ENCODE measurements at regions not wholly inside any gene's neighbourhood (a gene's known extent, or its start where the extent isn't known, plus 50 kb on each side); places are given as distances from the start of the nearest gene placed in this dataset.

GRCh38 chr3:76917436-76917835 lies 122.5 kb upstream of the ROBO2 start:
- no peak overlapping the region for H2AFZ ChIP-seq (ENCODE audit: control insufficient read depth, low read depth, low read length)
- no peaks in the 10 kb centered on the region for H4K20me1 ChIP-seq (ENCODE audit: control insufficient read depth, insufficient read depth)
- H3K4me3 ChIP-seq: no peak overlapping the region
- no peaks in the 10 kb centered on the region for H3K79me2 ChIP-seq (ENCODE audit: control insufficient read depth, insufficient read depth, low read length)
- no peak overlapping the region for H3K9ac ChIP-seq (ENCODE audit: control insufficient read depth, insufficient read depth, low read length)
- DNase-seq (ENCODE audit: low read depth, low spot score): no peak
- no peaks in the 10 kb centered on the region for H3K9me3 ChIP-seq (replicated peaks; ENCODE audit: control insufficient read depth, insufficient read depth, low read length)
- in situ Hi-C loops (cut with MboI) (no loop called here), intact Hi-C loops (cut with micrococcal nuclease; ENCODE audit: unreplicated experiment) (no loop called here)
- ChIA-PET RAD21 (ENCODE audit: unreplicated experiment) (no interaction called here), CTCF (no interaction called here), POLR2A (no interaction called here), SMC1A (ENCODE audit: uncharacterized antibody, unreplicated experiment) (interaction anchor here (1.2 kb wide), 1 partner anchor 60 kb away, joined by 3 read pairs; no protein-coding TSS in a partner anchor)
- H3K36me3 ChIP-seq (ENCODE audit: control insufficient read depth in 2 of 2, insufficient read depth in 2 of 2, low read length in 1 of 2): no peaks in the 10 kb centered on the region
- no peaks in the 10 kb centered on the region for H3K4me1 ChIP-seq (ENCODE audit: control insufficient read depth, insufficient read depth, low read length)
- TF ChIP-seq ZNF592 (IDR thresholded peaks at IDR 0.05): no peak
- TF ChIP-seq HSF1 (IDR thresholded peaks at IDR 0.05; ENCODE audit: low read depth, low read length): no peak
- no peak for TF ChIP-seq HDGF (IDR thresholded peaks at IDR 0.05)
- no peak for TF ChIP-seq FOXK2 (IDR thresholded peaks at IDR 0.05)
- no peak for TF ChIP-seq BCLAF1 (IDR thresholded peaks at IDR 0.05)
- no peak for TF ChIP-seq NR2C2 (IDR thresholded peaks at IDR 0.05; ENCODE audit: borderline replicate concordance, control insufficient read depth, insufficient read length, low read depth)
- TF ChIP-seq ZNF384 (IDR thresholded peaks at IDR 0.05; ENCODE audit: borderline replicate concordance, low read depth, low read length): no peak
- no peak for TF ChIP-seq SMARCA5 (IDR thresholded peaks at IDR 0.05)
- ATAC-seq: no peak
- H3K4me2 ChIP-seq (ENCODE audit: control insufficient read depth, insufficient read depth): no peak overlapping the region
- no peaks in the 10 kb centered on the region for H3K27me3 ChIP-seq (replicated peaks in 1 of 2; ENCODE audit: control insufficient read depth in 2 of 2, insufficient read depth in 2 of 2, low read length in 1 of 2)
- FAIRE-seq: no peak
- 47% methylated on average over 3 of the region's 3 CpGs for WGBS (ENCODE audit: insufficient coverage, insufficient replicate concordance, low lambda C conversion rate, missing lambda C conversion rate)
- H3K27ac ChIP-seq (ENCODE audit: control insufficient read depth, insufficient read depth): no peak overlapping the region
- BruUV-seq (replicated peaks): no TSS peak
